ENCODE measurements at regions not wholly inside any gene's neighbourhood (a gene's known extent, or its start where the extent isn't known, plus 50 kb on each side); places are given as distances from the start of the nearest gene placed in this dataset.

- peak; percentile 50 to 81 for DNase-seq
Observed at GRCh38 chr7:27299861-27300260, 57.3 kb downstream of the EVX1 start.

DNA sequence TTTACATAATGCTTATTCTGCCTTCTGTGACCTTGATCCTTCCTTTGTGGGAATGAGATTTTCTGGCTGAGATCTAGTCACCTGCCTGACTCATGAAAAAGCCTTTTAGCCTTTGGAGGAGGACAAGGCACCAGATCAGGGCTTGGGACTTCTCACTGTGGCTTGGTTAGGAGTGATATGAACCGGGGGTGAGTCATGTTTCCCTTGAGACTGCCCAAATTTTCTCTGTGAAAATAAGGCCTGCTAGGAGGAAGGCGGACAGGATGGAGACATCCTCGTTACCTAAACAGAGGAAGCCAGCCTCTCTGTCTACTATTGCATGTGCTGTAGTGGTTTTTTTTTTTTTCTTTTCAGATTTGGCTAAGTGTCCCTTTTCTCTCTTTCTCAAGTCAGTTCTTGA is 57.8 kb downstream of the EVX1 start:
- DNase-seq = no peak

DNA sequence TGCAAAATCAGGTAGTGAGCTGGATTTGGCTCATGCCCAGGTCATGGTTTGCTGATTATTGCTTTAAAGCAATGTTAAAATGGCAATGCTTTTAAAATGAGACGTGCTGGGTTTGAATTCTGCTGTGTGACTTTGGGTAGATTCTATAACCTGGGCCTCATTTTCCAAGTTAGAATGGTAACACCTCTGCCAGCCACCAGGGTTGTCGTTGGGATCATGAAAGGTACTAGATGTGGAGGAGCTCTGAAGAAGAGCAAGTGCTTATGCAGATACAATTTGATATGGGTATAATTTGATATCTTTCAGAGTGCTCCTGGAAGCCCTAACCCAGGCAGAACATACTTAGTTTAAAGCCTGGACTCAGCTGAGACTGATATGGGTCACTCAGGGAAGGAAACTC is 60.0 kb downstream of the EVX1 start:
- no peak for DNase-seq

GRCh38 chr7:27303026-27303425 is 60.4 kb downstream of the EVX1 start:
- no peak for DNase-seq

DNA sequence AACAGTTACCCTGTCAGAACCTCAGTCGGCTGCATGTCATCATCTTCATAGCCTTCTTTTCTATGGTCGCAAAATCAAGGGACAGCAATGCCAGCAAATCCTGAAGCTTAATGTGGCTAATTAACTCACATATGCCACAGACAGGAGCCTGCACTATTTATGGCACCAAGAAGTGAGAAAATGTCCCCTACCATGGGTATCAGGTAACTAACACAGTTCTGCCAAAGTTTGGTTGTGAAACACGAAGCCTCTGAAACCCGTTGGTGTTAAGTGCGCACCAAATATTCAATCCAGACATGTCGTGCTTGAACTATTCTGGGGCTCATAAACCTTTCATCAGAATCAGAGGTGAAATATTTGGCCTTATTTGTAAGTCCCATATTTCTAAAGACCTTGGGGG is 63.3 kb downstream of the EVX1 start:
- no peak for DNase-seq

DNA sequence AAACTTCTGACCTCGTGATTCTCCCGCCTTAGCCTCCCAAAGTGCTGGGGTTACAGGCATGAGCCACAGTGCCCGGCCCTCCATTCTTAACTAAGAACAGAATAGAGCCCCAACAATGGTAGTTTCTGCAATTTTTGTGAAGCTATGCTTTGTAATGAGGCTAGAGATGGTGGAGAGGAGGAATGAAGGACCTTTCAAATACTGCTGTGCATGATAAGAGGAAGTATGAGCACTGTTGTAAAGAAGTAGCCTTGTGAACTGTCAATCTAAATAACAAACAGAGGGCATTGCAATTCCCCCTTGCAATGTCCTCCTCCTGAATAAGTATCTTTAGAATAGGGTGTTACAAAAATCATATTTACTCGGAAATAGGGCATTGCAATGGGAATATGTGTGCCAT is 70.2 kb downstream of the EVX1 start:
- no peak for DNase-seq

- DNase-seq = no peak
Observed at GRCh38 chr7:27314111-27314510, 71.5 kb downstream of the EVX1 start.

DNA sequence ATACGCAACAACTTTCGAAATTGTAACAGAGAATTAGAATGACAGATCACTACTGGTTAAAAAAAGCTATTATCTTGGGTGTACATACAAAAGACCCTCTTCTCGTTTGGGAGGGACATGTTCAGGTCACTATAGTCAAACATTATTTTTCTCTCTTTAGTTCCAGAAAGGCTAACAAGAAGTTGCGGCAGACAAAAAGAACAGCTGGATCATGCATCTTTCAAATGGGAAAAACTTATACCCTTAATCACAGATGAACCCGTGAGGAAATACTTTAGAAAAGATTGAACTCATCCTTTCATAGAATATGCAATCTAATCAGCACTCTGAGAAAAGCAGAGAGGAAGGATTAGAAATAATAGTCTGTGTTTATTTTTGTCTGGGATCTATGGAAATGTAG is 72.5 kb downstream of the EVX1 start:
- DNase-seq = no peak

DNA sequence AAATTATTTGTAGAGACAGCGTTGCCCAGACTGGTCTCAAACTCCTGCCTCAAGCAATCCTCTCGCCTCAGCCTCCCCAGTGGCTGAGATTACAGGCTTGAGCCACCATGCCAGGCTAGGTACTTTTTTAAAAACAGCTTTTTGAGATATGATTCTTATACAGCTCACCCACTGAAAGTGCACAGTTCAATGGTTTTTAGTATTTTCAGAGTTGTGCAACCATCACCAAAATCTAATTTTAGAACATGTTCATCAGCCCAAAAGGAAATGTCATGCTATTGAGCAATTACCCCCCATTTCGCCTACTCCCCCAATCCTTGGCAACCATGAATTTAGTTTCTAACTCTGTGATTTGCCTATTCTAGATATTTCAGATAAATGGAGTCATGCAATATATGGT is 73.7 kb downstream of the EVX1 start:
- no peak for DNase-seq

DNA sequence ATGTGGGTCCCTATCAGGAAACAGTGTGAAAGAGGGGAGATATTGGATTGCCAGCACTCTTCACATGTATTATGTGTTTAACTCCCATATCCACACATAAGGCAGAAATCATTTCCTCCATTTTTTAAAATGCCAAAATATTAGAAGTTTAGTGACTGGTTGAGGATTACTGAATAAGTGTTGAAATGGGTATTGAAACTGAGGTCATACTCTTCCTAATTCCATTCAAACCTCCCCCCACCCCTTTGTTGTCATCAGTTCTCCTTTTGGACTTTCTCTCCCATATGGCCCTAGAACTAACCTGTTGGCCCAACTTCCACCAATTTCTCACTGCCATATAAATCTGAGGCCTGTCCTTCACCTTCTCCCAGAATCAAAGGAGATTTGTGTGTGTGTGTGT is 81.6 kb downstream of the EVX1 start:
- no peak for DNase-seq

DNA sequence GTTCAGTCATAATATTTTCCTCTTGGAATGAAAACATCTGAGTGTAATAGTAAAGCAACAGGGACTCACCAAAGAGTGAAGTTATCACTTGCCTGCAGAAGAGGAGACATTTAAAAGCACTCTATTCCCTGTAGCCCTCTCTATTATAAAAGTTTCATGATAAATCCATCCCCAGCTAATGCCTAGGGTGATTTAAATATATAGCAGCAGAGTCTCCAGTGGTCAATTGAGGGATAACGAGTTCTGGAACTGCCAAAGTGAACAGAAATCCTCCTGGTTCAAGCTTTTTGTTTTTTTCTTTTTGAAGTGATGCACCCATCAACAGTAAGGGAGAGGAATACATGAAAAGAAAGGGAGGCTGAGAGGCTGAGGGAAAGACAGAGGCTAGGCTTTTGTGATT is 87.3 kb downstream of the EVX1 start:
- DNase-seq = peak in 1 of 2 experiments; percentile 10

GRCh38 chr7:27339478-27339877 is 96.9 kb downstream of the EVX1 start:
- no peak for DNase-seq

DNA sequence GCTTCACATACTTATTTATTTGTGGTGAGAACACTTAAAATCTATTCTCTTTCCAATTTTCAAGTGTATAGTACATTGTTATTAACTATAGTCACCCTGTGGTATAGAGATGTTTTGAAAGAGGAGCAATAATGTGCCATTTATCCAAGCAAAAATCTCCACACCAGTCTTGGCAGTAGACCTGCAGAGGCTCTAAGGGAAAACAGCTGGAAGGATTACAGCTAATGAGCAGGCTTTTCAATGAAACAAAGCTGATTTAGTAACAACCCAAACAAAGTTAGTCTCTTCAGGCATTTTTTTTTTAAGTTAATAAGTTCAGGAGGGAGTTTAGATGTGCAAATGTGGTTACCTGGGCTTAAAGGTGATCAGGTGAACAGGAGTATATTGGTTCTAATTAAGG is 101.9 kb downstream of the EVX1 start:
- no peak for DNase-seq

DNA sequence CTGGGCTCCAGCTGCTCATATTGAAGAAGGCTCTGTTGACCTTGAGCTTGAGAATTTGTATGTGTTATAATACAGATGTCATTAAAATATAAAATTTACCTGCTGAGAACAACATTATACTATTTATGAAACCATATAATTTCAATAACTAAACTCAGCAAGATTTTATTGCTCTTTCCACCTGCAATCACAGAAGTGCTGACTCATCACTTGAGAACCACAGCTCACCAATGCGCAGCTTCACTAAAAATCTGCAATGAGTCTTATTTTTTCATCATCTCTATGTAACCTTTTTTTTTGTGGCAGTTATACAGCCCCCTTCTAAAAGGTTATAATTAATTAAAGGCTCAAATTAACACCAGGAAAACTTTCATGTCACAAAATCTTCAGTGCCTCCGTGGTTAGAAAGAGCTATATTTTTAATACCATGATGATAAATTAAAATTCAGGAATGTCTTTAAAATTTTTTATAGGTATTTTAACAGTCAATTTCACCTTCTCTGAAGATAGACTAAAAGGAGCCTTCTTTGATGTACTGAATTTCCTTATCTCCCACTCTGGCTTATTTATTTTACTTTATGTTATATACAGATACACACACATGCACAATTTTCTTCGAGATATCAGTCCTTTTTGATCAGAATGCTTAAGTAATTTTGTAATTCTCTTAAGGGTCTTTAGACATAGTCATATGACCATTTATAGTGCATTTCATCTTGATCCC is 102.7 kb downstream of the EVX1 start:
- no peak for DNase-seq

DNA sequence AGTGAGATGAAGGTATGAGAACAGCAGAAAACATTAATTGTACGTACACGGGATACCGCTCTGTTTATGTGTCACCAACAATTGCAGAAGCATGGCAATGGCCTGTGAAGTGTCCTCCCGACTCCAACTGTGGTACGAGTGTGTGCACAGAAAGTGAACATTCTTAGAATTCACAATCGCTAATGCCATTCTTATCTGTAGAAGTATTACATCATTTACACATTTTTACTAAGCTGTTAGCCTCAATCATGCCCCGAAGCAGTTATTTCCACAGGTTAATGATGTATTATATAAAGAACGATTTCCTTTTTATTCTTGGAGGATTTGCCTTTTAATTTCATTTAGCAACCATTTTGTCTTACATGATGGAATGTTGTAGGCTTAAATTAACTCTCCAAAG is 103.4 kb downstream of the EVX1 start:
- no peak for DNase-seq

DNA sequence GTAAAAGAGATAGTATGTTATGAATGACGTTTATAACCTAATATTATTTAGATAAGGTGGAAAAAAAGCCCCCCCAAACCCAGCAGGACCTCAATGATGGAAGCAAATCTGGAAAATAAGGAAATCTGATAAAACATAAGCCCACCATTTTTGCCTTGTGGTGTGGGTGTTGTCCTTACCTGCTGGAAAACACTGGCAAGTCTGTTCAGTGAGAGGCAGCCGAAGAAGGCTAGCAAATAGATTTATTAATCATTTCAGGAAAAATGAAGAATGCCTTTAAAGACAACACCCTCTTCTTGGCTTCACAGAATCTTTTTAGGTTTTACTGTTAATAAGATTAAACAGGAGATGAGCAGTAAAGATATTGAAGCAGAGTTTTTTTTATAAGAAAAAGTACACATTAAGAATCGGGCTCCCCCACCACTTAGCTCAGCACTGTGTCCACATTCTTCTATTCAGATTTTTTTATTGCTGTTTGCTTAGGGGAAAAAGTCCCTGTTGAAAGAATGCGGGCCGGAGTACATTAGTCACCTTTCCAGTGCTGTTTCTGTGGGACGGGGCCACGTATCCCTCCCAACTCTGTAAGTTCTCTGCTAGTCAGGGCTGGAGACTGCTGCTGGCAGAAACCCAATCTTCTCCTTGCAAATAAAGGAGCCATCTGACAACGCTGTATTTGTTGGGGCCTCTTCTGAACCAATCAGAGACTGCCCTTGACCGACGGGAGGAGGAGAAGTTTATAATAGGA is 104.1 kb downstream of the EVX1 start:
- no peak for DNase-seq

- no peak for DNase-seq
Observed at GRCh38 chr7:27347276-27347640, 104.7 kb downstream of the EVX1 start.

DNA sequence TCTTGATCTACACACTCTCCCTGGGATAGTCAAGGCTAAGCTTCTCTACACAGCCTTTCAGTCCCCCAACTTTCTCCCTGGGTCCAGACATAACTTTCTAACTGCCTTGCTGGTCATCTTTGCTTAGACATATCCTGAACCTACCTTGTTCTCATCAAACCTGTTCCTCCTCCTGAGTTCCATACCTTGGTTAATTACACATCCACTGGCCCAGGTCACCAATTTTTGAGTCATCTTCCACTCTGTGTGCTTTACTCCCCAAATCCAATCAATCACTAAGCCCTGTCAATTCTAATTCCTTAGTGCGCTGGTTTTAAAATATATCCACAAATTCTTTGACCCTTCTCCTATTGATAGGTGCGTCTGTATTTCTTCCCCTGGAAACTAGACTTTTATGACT is 107.0 kb downstream of the EVX1 start:
- DNase-seq = no peak

- no peak for DNase-seq
Observed at GRCh38 chr7:27351137-27351536, 108.5 kb downstream of the EVX1 start.

GRCh38 chr7:27351786-27352185 is 109.2 kb downstream of the EVX1 start:
- DNase-seq = no peak

- no peak for DNase-seq
Observed at GRCh38 chr7:27359181-27360125, 116.9 kb downstream of the EVX1 start.

DNA sequence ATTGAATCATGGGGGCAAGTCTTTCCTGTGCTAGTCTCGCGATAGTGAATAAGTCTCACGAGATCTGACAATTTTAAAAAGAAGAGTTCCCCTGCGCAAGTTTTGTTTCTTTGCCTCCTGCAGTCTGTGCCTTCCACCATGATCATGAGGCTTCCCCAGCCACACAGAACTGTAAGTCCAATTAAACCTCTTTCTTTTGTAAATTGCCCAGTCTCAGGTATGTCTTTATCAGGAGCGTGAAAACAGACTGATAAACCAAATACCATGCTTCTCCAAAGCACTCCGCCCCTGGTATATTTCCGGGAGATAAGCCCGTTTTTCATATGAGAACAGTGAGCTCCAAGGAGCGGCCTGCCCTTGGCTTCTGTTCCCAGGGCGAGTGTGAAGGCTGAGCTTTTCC is 118.9 kb downstream of the EVX1 start:
- DNase-seq = no peak

GRCh38 chr7:27362026-27362425 is 119.4 kb downstream of the EVX1 start:
- DNase-seq = no peak

GRCh38 chr7:27364344-27364758 is 121.7 kb downstream of the EVX1 start:
- no peak for DNase-seq

All from NCI-H524 (cell line).